ENCODE measurements at regions not wholly inside any gene's neighbourhood (a gene's known extent, or its start where the extent isn't known, plus 50 kb on each side); places are given as distances from the start of the nearest gene placed in this dataset.

GRCh38 chr4:58081356-58081755 lies 971.2 kb upstream of the IGFBP7 start:
- intact Hi-C loops (cut with micrococcal nuclease; ENCODE audit: unreplicated experiment) = no loop called here
- TF ChIP-seq, protein P1, sequence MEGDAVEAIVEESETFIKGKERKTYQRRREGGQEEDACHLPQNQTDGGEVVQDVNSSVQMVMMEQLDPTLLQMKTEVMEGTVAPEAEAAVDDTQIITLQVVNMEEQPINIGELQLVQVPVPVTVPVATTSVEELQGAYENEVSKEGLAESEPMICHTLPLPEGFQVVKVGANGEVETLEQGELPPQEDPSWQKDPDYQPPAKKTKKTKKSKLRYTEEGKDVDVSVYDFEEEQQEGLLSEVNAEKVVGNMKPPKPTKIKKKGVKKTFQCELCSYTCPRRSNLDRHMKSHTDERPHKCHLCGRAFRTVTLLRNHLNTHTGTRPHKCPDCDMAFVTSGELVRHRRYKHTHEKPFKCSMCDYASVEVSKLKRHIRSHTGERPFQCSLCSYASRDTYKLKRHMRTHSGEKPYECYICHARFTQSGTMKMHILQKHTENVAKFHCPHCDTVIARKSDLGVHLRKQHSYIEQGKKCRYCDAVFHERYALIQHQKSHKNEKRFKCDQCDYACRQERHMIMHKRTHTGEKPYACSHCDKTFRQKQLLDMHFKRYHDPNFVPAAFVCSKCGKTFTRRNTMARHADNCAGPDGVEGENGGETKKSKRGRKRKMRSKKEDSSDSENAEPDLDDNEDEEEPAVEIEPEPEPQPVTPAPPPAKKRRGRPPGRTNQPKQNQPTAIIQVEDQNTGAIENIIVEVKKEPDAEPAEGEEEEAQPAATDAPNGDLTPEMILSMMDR (conservative IDR thresholded peaks at IDR 0.05; ENCODE audit: low read length) = no peak
- no peak for TF ChIP-seq EZH2phosphoT487 (IDR thresholded peaks at IDR 0.05; ENCODE audit: borderline replicate concordance, low read depth, low read length)
- Histone ChIP-seq H4K20me1 (ENCODE audit: insufficient read depth, low read length) (no peaks in the 10 kb centered on the region), H3K9me3 (ENCODE audit: low read length) (no peaks in the 10 kb centered on the region), H2AFZ (ENCODE audit: low read length) (no peak overlapping the region), H3K79me2 (ENCODE audit: insufficient read depth, low read depth, low read length) (no peaks in the 10 kb centered on the region), H3K9me2 (ENCODE audit: insufficient read depth, low read length) (no peaks in the 10 kb centered on the region), H3K36me3 (ENCODE audit: insufficient read depth, low read length) (no peaks in the 10 kb centered on the region), H3K4me2 (ENCODE audit: low read length) (no peak overlapping the region), H3K4me3 (ENCODE audit: low read depth, low read length, poor library complexity, severe bottlenecking) (no peak overlapping the region), H3K4me1 (ENCODE audit: insufficient read depth, low read length, poor library complexity, severe bottlenecking) (no peaks in the 10 kb centered on the region), H3K27ac (ENCODE audit: low read depth, low read length, poor library complexity, severe bottlenecking) (no peak overlapping the region)
- DNase-seq (ENCODE audit: low spot score) = no peak
- POLR2A ChIA-PET = no interaction called here
- no TSS peak for BruUV-seq (replicated peaks)
- CTCF ChIA-PET (ENCODE audit: unreplicated experiment) = no interaction called here

- BruUV-seq (replicated peaks) = no TSS peak
- Histone ChIP-seq H3K4me1 (ENCODE audit: insufficient read depth, low read length, poor library complexity, severe bottlenecking) (no peaks in the 10 kb centered on the region), H3K9me2 (ENCODE audit: insufficient read depth, low read length) (no peaks in the 10 kb centered on the region), H3K4me3 (ENCODE audit: low read depth, low read length, poor library complexity, severe bottlenecking) (no peak overlapping the region), H2AFZ (ENCODE audit: low read length) (no peak overlapping the region), H3K4me2 (ENCODE audit: low read length) (no peak overlapping the region), H3K36me3 (ENCODE audit: insufficient read depth, low read length) (no peaks in the 10 kb centered on the region), H3K9me3 (ENCODE audit: low read length) (no peaks in the 10 kb centered on the region), H3K79me2 (ENCODE audit: insufficient read depth, low read depth, low read length) (no peaks in the 10 kb centered on the region), H4K20me1 (ENCODE audit: insufficient read depth, low read length) (no peaks in the 10 kb centered on the region), H3K27ac (ENCODE audit: low read depth, low read length, poor library complexity, severe bottlenecking) (no peak overlapping the region)
- DNase-seq (ENCODE audit: low spot score) = no peak
- TF ChIP-seq, protein P1 (conservative IDR thresholded peaks at IDR 0.05; ENCODE audit: low read length) = no peak
- no peak for TF ChIP-seq EZH2phosphoT487 (IDR thresholded peaks at IDR 0.05; ENCODE audit: borderline replicate concordance, low read depth, low read length)
- intact Hi-C loops (cut with micrococcal nuclease; ENCODE audit: unreplicated experiment) = no loop called here
- CTCF ChIA-PET (ENCODE audit: unreplicated experiment) = no interaction called here
- POLR2A ChIA-PET = no interaction called here
These were observed 965.5 kb upstream of the IGFBP7 start for GRCh38 chr4:58075724-58076123.

- H3K4me2 ChIP-seq (ENCODE audit: low read length) = no peak overlapping the region
- H3K9me3 ChIP-seq (ENCODE audit: low read length) = no peaks in the 10 kb centered on the region
- no peak overlapping the region for H3K4me3 ChIP-seq (ENCODE audit: low read depth, low read length, poor library complexity, severe bottlenecking)
- intact Hi-C loops (cut with micrococcal nuclease; ENCODE audit: unreplicated experiment) = no loop called here
- no peak overlapping the region for H2AFZ ChIP-seq (ENCODE audit: low read length)
- H4K20me1 ChIP-seq (ENCODE audit: insufficient read depth, low read length) = no peaks in the 10 kb centered on the region
- BruUV-seq (replicated peaks) = no TSS peak
- H3K27ac ChIP-seq (ENCODE audit: low read depth, low read length, poor library complexity, severe bottlenecking) = no peak overlapping the region
- no peaks in the 10 kb centered on the region for H3K9me2 ChIP-seq (ENCODE audit: insufficient read depth, low read length)
- H3K36me3 ChIP-seq (ENCODE audit: insufficient read depth, low read length) = no peaks in the 10 kb centered on the region
- H3K79me2 ChIP-seq (ENCODE audit: insufficient read depth, low read depth, low read length) = no peaks in the 10 kb centered on the region
- POLR2A ChIA-PET = no interaction called here
- no peak for DNase-seq (ENCODE audit: low spot score)
- H3K4me1 ChIP-seq (ENCODE audit: insufficient read depth, low read length, poor library complexity, severe bottlenecking) = no peaks in the 10 kb centered on the region
- TF ChIP-seq EZH2phosphoT487 (IDR thresholded peaks at IDR 0.05; ENCODE audit: borderline replicate concordance, low read depth, low read length) = no peak
- TF ChIP-seq, protein P1 (conservative IDR thresholded peaks at IDR 0.05; ENCODE audit: low read length) = no peak
- CTCF ChIA-PET (ENCODE audit: unreplicated experiment) = no interaction called here
These were observed 964.2 kb upstream of the IGFBP7 start for GRCh38 chr4:58074382-58074781.
